Fibroblast of lung (primary cell): ENCODE measurements at regions not wholly inside any gene's neighbourhood (a gene's known extent, or its start where the extent isn't known, plus 50 kb on each side); places are given as distances from the start of the nearest gene placed in this dataset.

Experiments used
- DNase-seq, 2 donors: peaks; one replicate each; pipeline versions ENCODE4 v3.0.0 to v3.0.0-alpha.2; 2010; ENCODE audit warnings: low read depth in 2 of 2
- H2AFZ ChIP-seq: 2 replicates; pipeline ENCODE4 v1.5.1; 2012; ENCODE audit warnings: low read length, control low read depth, inconsistent platforms
- H3K27ac ChIP-seq: 2 replicates; pipeline ENCODE4 v1.5.1; 2011; ENCODE audit warnings: low read length, control low read depth; ENCODE audit not compliant: insufficient read depth
- H3K27me3 ChIP-seq: 2 replicates; pipeline ENCODE4 v1.5.1; 2011; ENCODE audit warnings: mild to moderate bottlenecking, low read length; ENCODE audit not compliant: control insufficient read depth, insufficient read depth
- H3K36me3 ChIP-seq: 2 replicates; pipeline ENCODE4 v1.5.1; 2011; ENCODE audit warnings: low read length; ENCODE audit not compliant: control insufficient read depth, insufficient read depth
- H3K4me1 ChIP-seq: 2 replicates; pipeline ENCODE4 v1.5.1; 2011; ENCODE audit warnings: low read length; ENCODE audit not compliant: control insufficient read depth, insufficient read depth; ENCODE audit errors: extremely low read depth
- H3K4me2 ChIP-seq: 2 replicates; pipeline ENCODE4 v1.5.1; 2011; ENCODE audit warnings: low read length, control low read depth; ENCODE audit not compliant: insufficient read depth; ENCODE audit errors: extremely low read depth
- H3K4me3 ChIP-seq, 4 experiments: fragments of 200-600 bp in 1 of 4; sonication (generic) in 1 of 4; replicated peaks in 1 of 4; 2 replicates each; pipeline ENCODE4 v1.5.1; 2011 to 2016; ENCODE audit warnings: low read length in 4 of 4, low read depth in 3 of 4, mild to moderate bottlenecking in 3 of 4, control low read depth in 2 of 4, inconsistent platforms in 1 of 4, mixed read lengths in 1 of 4; ENCODE audit not compliant: insufficient read depth in 1 of 4; ENCODE audit errors: control extremely low read depth in 1 of 4
- H3K79me2 ChIP-seq: 2 replicates; pipeline ENCODE4 v1.5.1; 2012; ENCODE audit warnings: mild to moderate bottlenecking, low read length, inconsistent platforms; ENCODE audit not compliant: control insufficient read depth, insufficient read depth
- H3K9ac ChIP-seq: 2 replicates; pipeline ENCODE4 v1.5.1; 2011; ENCODE audit warnings: mild to moderate bottlenecking, low read length, control low read depth; ENCODE audit not compliant: insufficient read depth
- H3K9me3 ChIP-seq: 2 replicates; pipeline ENCODE4 v1.5.1; 2012; ENCODE audit warnings: low read depth, low read length; ENCODE audit not compliant: control insufficient read depth, insufficient read depth
- H4K20me1 ChIP-seq: 2 replicates; pipeline ENCODE4 v1.5.1; 2011; ENCODE audit warnings: low read length; ENCODE audit not compliant: control insufficient read depth, insufficient read depth; ENCODE audit errors: extremely low read depth
- EZH2 ChIP-seq: IDR thresholded peaks from 2 replicates; pipeline ENCODE4 v1.5.1; 2012; ENCODE audit warnings: low read length, control low read depth, mild to moderate bottlenecking; ENCODE audit errors: missing control alignments
- TF ChIP-seq, protein P1 (sequence below), 2 donors: IDR thresholded peaks in 1 of 2; conservative IDR thresholded peaks in 1 of 2; 1 replicate in 1 of 2; 2 replicates in 1 of 2; pipeline ENCODE4 v1.5.1; 2011 to 2012; ENCODE audit warnings: low read length in 2 of 2, control low read depth in 1 of 2, inconsistent platforms in 1 of 2, low read depth in 1 of 2, mild to moderate bottlenecking in 1 of 2

DNA sequence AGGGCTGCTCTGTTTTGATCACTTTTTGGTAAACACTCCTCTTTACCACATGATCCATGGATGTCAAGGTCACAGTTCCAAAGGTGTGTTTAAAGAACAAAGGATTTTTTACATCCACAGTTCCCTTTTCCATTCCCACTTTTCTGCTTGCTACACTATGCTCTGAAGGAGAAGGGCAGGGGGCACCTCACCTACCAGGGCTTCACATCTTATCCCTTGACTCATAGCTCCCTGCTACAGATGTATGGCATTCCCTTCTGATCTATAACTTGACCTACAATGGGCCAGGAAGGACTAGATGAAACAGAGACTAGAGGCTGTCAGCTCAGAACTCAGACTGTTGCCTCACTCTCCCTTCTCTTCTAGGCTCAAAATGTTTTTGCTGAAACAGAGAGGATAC is 233.1 kb upstream of the RPS6KA3 start:
- Histone ChIP-seq H3K36me3 (no peaks in the 10 kb centered on the region), H3K9ac (no peak overlapping the region), H2AFZ (no peak overlapping the region), H3K4me3 (no peak overlapping the region), H3K27me3 (no peaks in the 10 kb centered on the region), H3K4me1 (no peaks in the 10 kb centered on the region), H3K79me2 (no peaks in the 10 kb centered on the region), H3K4me2 (no peak overlapping the region), H3K9me3 (no peaks in the 10 kb centered on the region), H4K20me1 (no peaks in the 10 kb centered on the region), H3K27ac (no peak overlapping the region)
- DNase-seq: no peak
- no peak for TF ChIP-seq EZH2
- TF ChIP-seq, protein P1, sequence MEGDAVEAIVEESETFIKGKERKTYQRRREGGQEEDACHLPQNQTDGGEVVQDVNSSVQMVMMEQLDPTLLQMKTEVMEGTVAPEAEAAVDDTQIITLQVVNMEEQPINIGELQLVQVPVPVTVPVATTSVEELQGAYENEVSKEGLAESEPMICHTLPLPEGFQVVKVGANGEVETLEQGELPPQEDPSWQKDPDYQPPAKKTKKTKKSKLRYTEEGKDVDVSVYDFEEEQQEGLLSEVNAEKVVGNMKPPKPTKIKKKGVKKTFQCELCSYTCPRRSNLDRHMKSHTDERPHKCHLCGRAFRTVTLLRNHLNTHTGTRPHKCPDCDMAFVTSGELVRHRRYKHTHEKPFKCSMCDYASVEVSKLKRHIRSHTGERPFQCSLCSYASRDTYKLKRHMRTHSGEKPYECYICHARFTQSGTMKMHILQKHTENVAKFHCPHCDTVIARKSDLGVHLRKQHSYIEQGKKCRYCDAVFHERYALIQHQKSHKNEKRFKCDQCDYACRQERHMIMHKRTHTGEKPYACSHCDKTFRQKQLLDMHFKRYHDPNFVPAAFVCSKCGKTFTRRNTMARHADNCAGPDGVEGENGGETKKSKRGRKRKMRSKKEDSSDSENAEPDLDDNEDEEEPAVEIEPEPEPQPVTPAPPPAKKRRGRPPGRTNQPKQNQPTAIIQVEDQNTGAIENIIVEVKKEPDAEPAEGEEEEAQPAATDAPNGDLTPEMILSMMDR (conservative IDR thresholded peaks at IDR 0.05 in 1 of 2, IDR thresholded peaks at IDR 0.05 in 1 of 2; ENCODE audit: low read depth in 1 of 2, low read length in 2 of 2): no peak

DNA sequence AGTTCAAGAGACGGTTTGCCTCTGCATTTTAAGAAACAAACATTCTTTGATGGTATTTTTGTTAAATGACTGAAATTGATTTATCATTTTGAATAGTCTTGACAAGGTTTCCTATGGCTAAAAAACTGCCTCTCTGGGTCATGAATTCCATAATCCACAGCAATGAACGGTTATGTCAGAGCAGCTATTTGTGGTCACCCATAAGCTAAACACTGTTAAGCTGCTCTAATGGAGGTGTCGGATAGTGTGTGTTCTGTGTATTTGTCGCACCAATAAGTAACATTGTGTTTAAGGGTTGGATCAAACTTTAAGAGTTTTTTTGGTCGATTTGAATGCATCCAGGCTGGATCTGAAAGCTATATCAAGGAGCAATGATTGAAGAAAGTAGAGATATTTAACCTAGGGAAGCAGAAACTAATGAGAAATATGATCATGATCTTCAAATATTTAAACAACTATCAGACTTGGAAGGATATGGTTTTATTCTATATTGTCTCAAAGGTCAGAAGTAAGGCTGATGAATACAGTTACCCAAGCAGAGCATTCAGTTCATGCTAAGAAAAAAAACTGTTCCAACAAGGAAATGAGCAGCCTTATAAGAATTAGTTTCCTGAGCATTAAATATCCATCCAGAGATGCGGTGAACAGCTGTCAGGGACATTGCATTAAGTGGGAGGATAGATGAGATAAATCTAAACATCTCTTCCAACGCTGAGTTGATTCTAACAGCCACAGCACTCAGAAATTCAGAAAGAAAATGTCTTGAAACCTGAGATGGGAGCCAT is 232.3 kb upstream of the RPS6KA3 start:
- H3K4me1 ChIP-seq: no peaks in the 10 kb centered on the region
- no peak overlapping the region for H3K4me3 ChIP-seq
- no peaks in the 10 kb centered on the region for H4K20me1 ChIP-seq
- no peaks in the 10 kb centered on the region for H3K27me3 ChIP-seq
- DNase-seq: peak; percentile 21 to 47
- no peak overlapping the region for H3K9ac ChIP-seq
- H3K79me2 ChIP-seq: no peaks in the 10 kb centered on the region
- no peak overlapping the region for H3K4me2 ChIP-seq
- TF ChIP-seq, protein P1 (conservative IDR thresholded peaks at IDR 0.05 in 1 of 2, IDR thresholded peaks at IDR 0.05 in 1 of 2; ENCODE audit: low read depth in 1 of 2, low read length in 2 of 2): no peak
- TF ChIP-seq EZH2: no peak
- no peaks in the 10 kb centered on the region for H3K36me3 ChIP-seq
- no peaks in the 10 kb centered on the region for H3K9me3 ChIP-seq
- no peak overlapping the region for H3K27ac ChIP-seq
- H2AFZ ChIP-seq: no peak overlapping the region

DNA sequence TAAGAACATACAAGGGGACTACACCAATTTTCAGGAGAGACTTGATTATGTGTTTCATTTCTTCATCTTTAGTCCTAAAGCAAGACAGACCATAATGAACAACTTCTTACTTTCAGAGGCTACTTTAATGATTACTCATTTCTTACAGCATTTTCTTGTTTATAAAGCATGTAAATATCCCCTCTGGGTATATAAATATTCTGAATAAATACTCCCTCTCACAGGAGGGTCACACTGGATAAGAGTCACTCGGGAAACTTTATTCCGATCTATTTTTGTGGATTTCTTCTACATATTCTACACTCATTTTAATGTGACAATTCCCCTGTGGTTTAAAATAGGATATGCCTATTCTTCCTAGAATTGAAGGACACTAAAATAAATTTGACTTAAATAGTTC is 228.9 kb upstream of the RPS6KA3 start:
- H3K9me3 ChIP-seq: no peaks in the 10 kb centered on the region
- no peaks in the 10 kb centered on the region for H3K36me3 ChIP-seq
- H3K27ac ChIP-seq: no peak overlapping the region
- H3K4me2 ChIP-seq: no peak overlapping the region
- DNase-seq: no peak
- no peaks in the 10 kb centered on the region for H3K4me1 ChIP-seq
- H4K20me1 ChIP-seq: no peaks in the 10 kb centered on the region
- no peaks in the 10 kb centered on the region for H3K79me2 ChIP-seq
- TF ChIP-seq, protein P1 (conservative IDR thresholded peaks at IDR 0.05 in 1 of 2, IDR thresholded peaks at IDR 0.05 in 1 of 2; ENCODE audit: low read depth in 1 of 2, low read length in 2 of 2): no peak
- no peak for TF ChIP-seq EZH2
- H2AFZ ChIP-seq: no peak overlapping the region
- no peak overlapping the region for H3K4me3 ChIP-seq
- no peak overlapping the region for H3K9ac ChIP-seq
- H3K27me3 ChIP-seq: no peaks in the 10 kb centered on the region
